Suppressor macrophage treated with lipopolysaccharide for 4 hours (primary cell): ENCODE measurements at regions not wholly inside any gene's neighbourhood (a gene's known extent, or its start where the extent isn't known, plus 50 kb on each side); places are given as distances from the start of the nearest gene placed in this dataset.

Source experiments
- DNase-seq: peaks from one replicate; pipeline ENCODE4 v3.0.0-alpha.2; 2020

- DNase-seq, result no peak
Observed at GRCh38 chr1:30260318-30260717, 463.1 kb downstream of the MATN1 start.

- no peak for DNase-seq
Observed at GRCh38 chr1:30259631-30260030, 463.8 kb downstream of the MATN1 start.

GRCh38 chr1:30258876-30259275, 464.5 kb downstream of the MATN1 start:
- no peak for DNase-seq

GRCh38 chr1:30258471-30258870, 464.9 kb downstream of the MATN1 start:
- no peak for DNase-seq

- DNase-seq, result no peak
Observed at GRCh38 chr1:30257742-30258380, 465.5 kb downstream of the MATN1 start.

- no peak for DNase-seq
Observed at GRCh38 chr1:30257322-30257721, 466.1 kb downstream of the MATN1 start.

- no peak for DNase-seq
Observed at GRCh38 chr1:30256911-30257310, 466.5 kb downstream of the MATN1 start.

- no peak for DNase-seq
Observed at GRCh38 chr1:30255111-30255724, 468.2 kb downstream of the MATN1 start.

GRCh38 chr1:30253807-30254440, 469.5 kb downstream of the MATN1 start:
- no peak for DNase-seq

GRCh38 chr1:30253361-30253760, 470.0 kb downstream of the MATN1 start:
- DNase-seq, result no peak

GRCh38 chr1:30250984-30251850, 472.2 kb downstream of the MATN1 start:
- DNase-seq, result no peak

GRCh38 chr1:30250338-30250983, 472.9 kb downstream of the MATN1 start:
- no peak for DNase-seq

GRCh38 chr1:30249446-30250337, 473.7 kb downstream of the MATN1 start:
- DNase-seq, result no peak

GRCh38 chr1:30248774-30249173, 474.6 kb downstream of the MATN1 start:
- no peak for DNase-seq

GRCh38 chr1:30248373-30248772, 475.0 kb downstream of the MATN1 start:
- no peak for DNase-seq

GRCh38 chr1:30244801-30245200, 478.6 kb downstream of the MATN1 start:
- no peak for DNase-seq

GRCh38 chr1:30242722-30243457, 480.5 kb downstream of the MATN1 start:
- no peak for DNase-seq

- no peak for DNase-seq
Observed at GRCh38 chr1:30242168-30242567, 481.2 kb downstream of the MATN1 start.

- no peak for DNase-seq
Observed at GRCh38 chr1:30241681-30242080, 481.7 kb downstream of the MATN1 start.

GRCh38 chr1:30234091-30234490, 489.3 kb downstream of the MATN1 start:
- no peak for DNase-seq

GRCh38 chr1:30232288-30232899, 491.0 kb downstream of the MATN1 start:
- DNase-seq, result no peak
